ENCODE measurements at regions not wholly inside any gene's neighbourhood (a gene's known extent, or its start where the extent isn't known, plus 50 kb on each side); places are given as distances from the start of the nearest gene placed in this dataset.
A peak's percentile ranks its signal among the peaks of the same experiment; 100 is the strongest.

DNA sequence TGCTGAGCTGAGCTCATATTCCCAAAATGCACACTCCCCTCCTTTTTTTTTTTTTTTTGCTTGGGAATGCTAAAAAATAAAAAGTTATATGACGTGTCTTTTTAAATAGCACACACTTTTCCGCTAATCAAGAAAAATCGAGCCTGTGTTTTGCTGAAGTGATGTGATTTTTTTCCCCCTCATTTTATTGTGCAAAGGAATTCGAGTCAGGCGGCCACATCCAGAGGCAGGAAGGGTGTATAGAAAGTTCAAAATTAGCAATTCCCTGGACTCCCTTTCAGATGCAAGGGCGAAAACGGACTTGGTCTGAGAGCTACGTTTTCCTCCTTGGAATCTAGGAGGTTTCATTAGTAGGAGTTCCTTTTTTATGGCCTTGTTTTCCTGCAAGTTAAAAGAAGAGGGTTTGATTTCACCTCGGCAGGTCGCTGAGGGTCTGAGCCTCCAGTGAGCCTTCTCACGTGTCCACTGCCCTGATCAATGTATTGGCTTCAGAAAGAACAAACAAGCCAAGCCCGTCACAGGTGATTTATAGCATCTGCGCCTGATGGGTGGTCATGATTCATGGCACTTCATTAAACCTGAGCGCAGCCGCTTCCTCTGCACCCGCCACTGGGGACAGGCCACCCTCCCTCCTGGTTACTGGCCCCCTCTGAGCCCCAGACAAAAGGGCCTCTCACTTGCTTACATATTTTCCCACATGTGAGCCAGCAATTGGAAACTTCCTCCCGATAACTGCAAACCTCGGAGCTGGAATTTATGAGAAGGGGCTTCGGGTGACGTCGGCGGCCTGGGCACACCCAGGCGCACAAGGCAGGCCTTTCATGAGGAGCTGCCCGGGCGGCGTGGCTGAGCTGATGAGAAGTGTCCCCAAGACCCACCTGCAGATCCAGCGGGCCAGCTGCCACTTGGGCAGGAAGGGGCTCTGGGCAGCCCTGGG lies 64.4 kb upstream of the LINC01488 start:
- H3K9me3 Mint-ChIP-seq: peaks cover 0 to 7% (median 4%) of the 10 kb centered on the region in 9 donors
- no peaks in the 10 kb centered on the region for H3K4me1 Mint-ChIP-seq
- ATAC-seq (no peak), DNase-seq (no peak)
- H3K4me3 Mint-ChIP-seq: no peak overlapping the region
- H3K36me3 Mint-ChIP-seq: peaks cover 0 to 5% (median 5%) of the 10 kb centered on the region in 3 donors
- no peak overlapping the region for H3K27ac Mint-ChIP-seq
- H3K27me3 Mint-ChIP-seq: peaks cover 0 to 8% (median 2%) of the 10 kb centered on the region in 5 donors
- POLR2A ChIA-PET: interaction anchor here (1.1 kb wide), 1 partner anchor 120 kb away, joined by 3 read pairs; no protein-coding TSS in a partner anchor

DNA sequence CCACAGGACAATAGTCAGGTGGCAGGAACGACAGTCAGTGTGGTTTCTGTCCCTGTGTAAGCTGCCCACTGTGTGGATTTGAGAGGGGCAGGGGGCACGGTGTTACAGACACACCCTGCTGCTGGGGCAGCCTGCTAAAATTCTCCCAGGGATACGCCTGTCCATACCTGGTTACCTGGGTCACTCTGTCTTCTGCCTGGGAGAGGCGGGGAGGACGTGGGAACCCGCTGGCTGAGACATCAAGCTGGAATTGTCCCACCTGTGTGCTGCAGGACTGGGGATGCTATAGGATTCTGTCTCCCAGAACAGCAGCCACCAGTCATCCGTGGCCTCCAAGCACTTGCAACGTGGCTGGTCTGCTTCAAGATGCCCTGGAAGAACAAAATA lies 63.8 kb upstream of the LINC01488 start:
- POLR2A ChIA-PET: interaction anchor here (1.1 kb wide), 1 partner anchor 120 kb away, joined by 3 read pairs; no protein-coding TSS in a partner anchor
- Mint-ChIP-seq H3K27ac (no peak overlapping the region), H3K27me3 (peaks cover 0 to 8% (median 2%) of the 10 kb centered on the region in 5 donors), H3K4me3 (no peak overlapping the region), H3K9me3 (peaks cover 0 to 7% (median 4%) of the 10 kb centered on the region in 9 donors), H3K36me3 (peaks cover 0 to 5% (median 5%) of the 10 kb centered on the region in 3 donors), H3K4me1 (no peaks in the 10 kb centered on the region)
- DNase-seq: no peak
- no peak for ATAC-seq

- no peaks in the 10 kb centered on the region for H3K4me1 Mint-ChIP-seq
- POLR2A ChIA-PET: no interaction called here
- peaks cover 0 to 5% (median 5%) of the 10 kb centered on the region in 3 donors for H3K36me3 Mint-ChIP-seq
- no peak overlapping the region for H3K27ac Mint-ChIP-seq
- peaks cover 0 to 7% (median 2%) of the 10 kb centered on the region in 5 donors for H3K27me3 Mint-ChIP-seq
- ATAC-seq (no peak), DNase-seq (no peak)
- H3K9me3 Mint-ChIP-seq: peaks cover 0 to 7% (median 4%) of the 10 kb centered on the region in 9 donors
- H3K4me3 Mint-ChIP-seq: no peak overlapping the region
Observed at GRCh38 chr11:69418576-69419296, 62.7 kb upstream of the LINC01488 start.

DNA sequence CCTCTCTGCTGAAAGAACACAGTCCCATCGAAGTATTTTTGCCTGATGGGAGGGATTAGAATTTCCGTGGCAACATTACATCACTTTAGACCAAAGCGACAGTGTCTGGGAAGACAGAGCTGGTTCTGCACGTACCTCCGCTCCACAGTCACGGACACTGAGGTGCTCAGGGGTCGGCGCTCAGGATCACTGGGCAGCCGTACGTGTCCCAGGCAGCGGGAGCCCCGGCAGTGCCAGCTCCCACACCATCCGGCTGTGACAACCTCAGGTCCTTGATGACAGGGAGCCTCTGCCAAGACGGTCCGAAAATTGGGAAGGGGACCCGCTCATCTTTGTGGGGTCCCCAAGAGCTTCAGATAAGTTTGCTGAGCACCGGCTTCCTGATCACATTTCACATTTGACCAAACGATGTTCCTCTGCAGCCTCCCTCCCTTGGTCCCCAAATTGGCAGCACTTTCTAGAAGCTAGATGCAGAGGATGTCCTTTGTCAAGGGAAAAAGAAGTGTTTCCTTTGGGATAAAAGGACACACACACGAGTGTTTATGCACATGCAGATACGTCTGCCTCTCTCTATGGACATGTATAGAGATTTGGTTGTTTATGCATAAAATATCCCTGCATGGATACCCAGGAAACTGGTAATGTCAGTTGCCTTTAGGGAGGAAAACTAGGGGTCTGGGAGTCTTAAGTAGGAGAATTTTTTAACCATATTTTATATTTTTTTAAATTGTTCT lies 61.6 kb upstream of the LINC01488 start:
- ATAC-seq: no peak
- POLR2A ChIA-PET: no interaction called here
- H3K36me3 Mint-ChIP-seq: peaks cover 0 to 7% (median 0%) of the 10 kb centered on the region in 3 donors

DNA sequence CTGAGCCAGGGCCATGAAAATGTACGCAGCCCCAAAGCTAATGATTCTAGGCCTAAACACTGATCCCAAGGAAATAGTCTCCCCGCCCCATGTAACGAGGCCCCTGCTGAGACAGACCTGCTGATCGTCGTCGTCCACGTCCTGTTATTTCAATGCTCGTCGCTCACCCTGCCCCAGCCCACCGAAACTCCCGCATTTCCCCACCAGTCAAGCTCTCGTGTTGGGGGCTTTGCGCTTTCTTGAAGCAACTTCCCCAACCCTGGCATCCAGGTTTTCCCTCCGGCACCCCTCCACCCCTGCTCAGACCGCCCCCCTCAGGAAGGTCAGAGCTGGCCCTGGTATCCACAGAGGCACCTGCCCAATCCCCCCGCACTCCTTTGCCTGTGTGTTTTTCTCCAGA lies 58.8 kb upstream of the LINC01488 start:
- DNase-seq (no peak), ATAC-seq (no peak)
- peaks cover 3 to 19% (median 15%) of the 10 kb centered on the region in 4 donors for H3K4me1 Mint-ChIP-seq
- peaks cover 0 to 8% (median 4%) of the 10 kb centered on the region in 3 donors for H3K36me3 Mint-ChIP-seq
- POLR2A ChIA-PET: no interaction called here
- H3K27ac Mint-ChIP-seq: no peak overlapping the region
- no peak overlapping the region for H3K4me3 Mint-ChIP-seq
- H3K9me3 Mint-ChIP-seq: peaks cover 0 to 16% (median 3%) of the 10 kb centered on the region in 9 donors
- peaks cover 0 to 9% (median 1%) of the 10 kb centered on the region in 5 donors for H3K27me3 Mint-ChIP-seq

More for the DNA sequence above, 61.6 kb upstream of the LINC01488 start:
- Mint-ChIP-seq H3K4me1 (peaks cover 0 to 2% (median 0%) of the 10 kb centered on the region in 4 donors), H3K9me3 (peaks cover 0 to 8% (median 3%) of the 10 kb centered on the region in 9 donors), H3K27me3 (peaks cover 0 to 7% (median 2%) of the 10 kb centered on the region in 5 donors), H3K27ac (peak overlapping the region in 1 of 10 donors; percentile 29), H3K4me3 (no peak overlapping the region)
- DNase-seq: no peak

- Mint-ChIP-seq H3K27ac (no peak overlapping the region), H3K4me3 (no peak overlapping the region), H3K4me1 (peaks cover 3 to 21% (median 15%) of the 10 kb centered on the region in 4 donors), H3K9me3 (peaks cover 0 to 16% (median 3%) of the 10 kb centered on the region in 9 donors), H3K27me3 (peaks cover 0 to 14% (median 1%) of the 10 kb centered on the region in 5 donors), H3K36me3 (peaks cover 0 to 8% (median 4%) of the 10 kb centered on the region in 3 donors)
- ATAC-seq (no peak), DNase-seq (no peak)
- POLR2A ChIA-PET: no interaction called here
Observed at GRCh38 chr11:69423181-69423580, 58.3 kb upstream of the LINC01488 start.

GRCh38 chr11:69423611-69424385 lies 57.7 kb upstream of the LINC01488 start:
- POLR2A ChIA-PET: no interaction called here
- ATAC-seq (no peak), DNase-seq (no peak)
- Mint-ChIP-seq H3K4me3 (no peak overlapping the region), H3K27ac (no peak overlapping the region), H3K4me1 (peaks cover 3 to 21% (median 15%) of the 10 kb centered on the region in 4 donors), H3K36me3 (peaks cover 0 to 8% (median 4%) of the 10 kb centered on the region in 3 donors), H3K9me3 (peaks cover 0 to 16% (median 3%) of the 10 kb centered on the region in 9 donors), H3K27me3 (peaks cover 0 to 17% (median 1%) of the 10 kb centered on the region in 5 donors)

GRCh38 chr11:69424748-69425147 lies 56.7 kb upstream of the LINC01488 start:
- DNase-seq: no peak
- Mint-ChIP-seq H3K4me1 (peaks cover 3 to 21% (median 15%) of the 10 kb centered on the region in 4 donors), H3K9me3 (peaks cover 0 to 16% (median 3%) of the 10 kb centered on the region in 9 donors), H3K36me3 (peaks cover 0 to 8% (median 4%) of the 10 kb centered on the region in 3 donors), H3K27ac (no peak overlapping the region), H3K4me3 (no peak overlapping the region), H3K27me3 (peaks cover 0 to 21% (median 2%) of the 10 kb centered on the region in 5 donors)
- POLR2A ChIA-PET: no interaction called here
- no peak for ATAC-seq

- peaks cover 3 to 27% (median 5%) of the 10 kb centered on the region in 5 donors for H3K27me3 Mint-ChIP-seq
- POLR2A ChIA-PET: no interaction called here
- peak overlapping the region in 1 of 10 donors; percentile 22 for H3K27ac Mint-ChIP-seq
- H3K4me3 Mint-ChIP-seq: peak overlapping the region in 4 of 10 donors; percentile 9 to 65 (median 43)
- H3K9me3 Mint-ChIP-seq: peaks cover 0 to 16% (median 3%) of the 10 kb centered on the region in 9 donors
- ATAC-seq: no peak
- H3K4me1 Mint-ChIP-seq: peaks cover 3 to 21% (median 15%) of the 10 kb centered on the region in 4 donors
- DNase-seq: no peak
- peaks cover 0 to 8% (median 4%) of the 10 kb centered on the region in 3 donors for H3K36me3 Mint-ChIP-seq
Observed at GRCh38 chr11:69425444-69425843, 56.0 kb upstream of the LINC01488 start.

- peaks cover 3 to 33% (median 7%) of the 10 kb centered on the region in 5 donors for H3K27me3 Mint-ChIP-seq
- DNase-seq (peak in 4 of 10 donors; percentile 14 to 53 (median 44)), ATAC-seq (peak in 1 of 2 donors; percentile 85)
- POLR2A ChIA-PET: no interaction called here
- peak overlapping the region in 1 of 10 donors; percentile 48 for H3K27ac Mint-ChIP-seq
- peaks cover 0 to 8% (median 4%) of the 10 kb centered on the region in 3 donors for H3K36me3 Mint-ChIP-seq
- peak overlapping the region in 9 of 10 donors; percentile 1 to 67 (median 49) for H3K4me3 Mint-ChIP-seq
- H3K9me3 Mint-ChIP-seq: peaks cover 0 to 16% (median 3%) of the 10 kb centered on the region in 9 donors
- peaks cover 3 to 21% (median 15%) of the 10 kb centered on the region in 4 donors for H3K4me1 Mint-ChIP-seq
Observed at GRCh38 chr11:69425895-69426544, 55.4 kb upstream of the LINC01488 start.

- Mint-ChIP-seq H3K27me3 (peaks cover 5 to 41% (median 14%) of the 10 kb centered on the region in 5 donors), H3K4me1 (peaks cover 5 to 21% (median 15%) of the 10 kb centered on the region in 4 donors), H3K4me3 (no peak overlapping the region), H3K9me3 (peaks cover 0 to 16% (median 3%) of the 10 kb centered on the region in 9 donors), H3K27ac (no peak overlapping the region), H3K36me3 (peaks cover 0 to 8% (median 4%) of the 10 kb centered on the region in 3 donors)
- ATAC-seq: no peak
- POLR2A ChIA-PET: no interaction called here
- no peak for DNase-seq
Observed at GRCh38 chr11:69427337-69427736, 54.1 kb upstream of the LINC01488 start.
